HG03196 (cell line): ENCODE measurements at regions not wholly inside any gene's neighbourhood (a gene's known extent, or its start where the extent isn't known, plus 50 kb on each side); places are given as distances from the start of the nearest gene placed in this dataset.
"Not testable (repeated sequence)": the region's sequence is repeated elsewhere in the genome, so short reads cannot be mapped to it uniquely, and the experiment has no call there.

Experiments used
- ATAC-seq: cut with Tn5 transposase; IDR thresholded peaks from one replicate; pipeline ENCODE4 v1.9.1; 2021; ENCODE audit not compliant: unreplicated experiment

GRCh38 chr3:115204475-115204874 lies 57.4 kb upstream of the ZBTB20 start:
- ATAC-seq, result no peak

GRCh38 chr3:115208066-115208750 lies 61.1 kb upstream of the ZBTB20 start:
- ATAC-seq, result no peak

GRCh38 chr3:115211810-115212492 lies 64.9 kb upstream of the ZBTB20 start:
- ATAC-seq, result no peak

GRCh38 chr3:115212615-115213014 lies 65.5 kb upstream of the ZBTB20 start:
- no peak for ATAC-seq

GRCh38 chr3:115213052-115213451 lies 66.0 kb upstream of the ZBTB20 start:
- not testable (repeated sequence) for ATAC-seq

GRCh38 chr3:115217292-115217677 lies 70.2 kb upstream of the ZBTB20 start:
- ATAC-seq, result no peak

GRCh38 chr3:115217678-115218451 lies 70.8 kb upstream of the ZBTB20 start:
- ATAC-seq, result no peak

GRCh38 chr3:115218859-115219258 lies 71.8 kb upstream of the ZBTB20 start:
- ATAC-seq, result no peak

GRCh38 chr3:115224687-115225086 lies 77.6 kb upstream of the ZBTB20 start:
- ATAC-seq, result no peak

GRCh38 chr3:115226844-115227445 lies 79.9 kb upstream of the ZBTB20 start:
- no peak for ATAC-seq

- no peak for ATAC-seq
These were observed 80.4 kb upstream of the ZBTB20 start for GRCh38 chr3:115227461-115227860.

GRCh38 chr3:115228266-115228665 lies 81.2 kb upstream of the ZBTB20 start:
- no peak for ATAC-seq

- ATAC-seq, result no peak
These were observed 85.1 kb upstream of the ZBTB20 start for GRCh38 chr3:115232167-115232566.

GRCh38 chr3:115233021-115233420 lies 85.9 kb upstream of the ZBTB20 start:
- no peak for ATAC-seq

GRCh38 chr3:115236496-115236895 lies 89.4 kb upstream of the ZBTB20 start:
- ATAC-seq, result no peak

GRCh38 chr3:115239717-115240116 lies 92.6 kb upstream of the ZBTB20 start:
- ATAC-seq, result no peak

- no peak for ATAC-seq
These were observed 97.3 kb upstream of the ZBTB20 start for GRCh38 chr3:115244350-115244749.

- no peak for ATAC-seq
These were observed 98.3 kb upstream of the ZBTB20 start for GRCh38 chr3:115245438-115245837.

GRCh38 chr3:115245899-115246298 lies 98.8 kb upstream of the ZBTB20 start:
- no peak for ATAC-seq

GRCh38 chr3:115246461-115247020 lies 99.5 kb upstream of the ZBTB20 start:
- no peak for ATAC-seq

- ATAC-seq, result no peak
These were observed 101.2 kb upstream of the ZBTB20 start for GRCh38 chr3:115248274-115248673.
